ENCODE measurements at regions not wholly inside any gene's neighbourhood (a gene's known extent, or its start where the extent isn't known, plus 50 kb on each side); places are given as distances from the start of the nearest gene placed in this dataset.

GRCh38 chr16:72309001-72309400, 137.0 kb upstream of the PMFBP1 start:
- ChIA-PET POLR2A (ENCODE audit: partially characterized antibody) (no interaction called here), CTCF (ENCODE audit: partially characterized antibody) (no interaction called here)
- Histone ChIP-seq H3K4ac (replicated peaks; ENCODE audit: insufficient read length, low read depth, low read length) (no peak overlapping the region), H2BK20ac (ENCODE audit: low read length) (no peak overlapping the region), H2BK15ac (ENCODE audit: low read length) (no peak overlapping the region), H3K9ac (replicated peaks in 1 of 4; ENCODE audit: extremely low read depth in 1 of 4, low read depth in 3 of 4, low read length in 3 of 4) (no peak overlapping the region), H4K20me1 (replicated peaks in 1 of 2; ENCODE audit: control insufficient read depth in 1 of 2, insufficient read depth in 2 of 2, low read length in 2 of 2) (no peaks in the 10 kb centered on the region), H4K91ac (replicated peaks; ENCODE audit: insufficient read length, low read length) (no peak overlapping the region), H2BK120ac (replicated peaks; ENCODE audit: low read depth, low read length) (no peak overlapping the region), H3K23me2 (ENCODE audit: low read depth, low read length) (no peaks in the 10 kb centered on the region), H3K18ac (ENCODE audit: extremely low read depth, low read length) (no peak overlapping the region), H2AK5ac (ENCODE audit: low read depth, low read length) (no peak overlapping the region), H2BK5ac (ENCODE audit: low read depth, low read length) (no peak overlapping the region), H2AFZ (ENCODE audit: low read length) (no peak overlapping the region), H3K27me3 (replicated peaks in 1 of 4; ENCODE audit: control insufficient read depth in 3 of 4, extremely low read depth in 1 of 4, insufficient read depth in 3 of 4, low read length in 3 of 4) (no peaks in the 10 kb centered on the region), H3K27ac (ENCODE audit: low read depth, low read length) (no peak overlapping the region), H3K79me2 (ENCODE audit: control insufficient read depth in 1 of 2, insufficient read depth in 2 of 2, low read length in 2 of 2) (no peaks in the 10 kb centered on the region), H3K9me3 (ENCODE audit: insufficient read depth in 2 of 2, low read depth in 1 of 2, low read length in 1 of 2) (peaks cover 5 to 8% of the 10 kb centered on the region in 2 experiments; a peak in 1 of 4 replicates), H3K4me2 (ENCODE audit: insufficient read depth in 1 of 2, low read depth in 2 of 2, low read length in 2 of 2) (no peak overlapping the region), H3K23ac (ENCODE audit: insufficient read length) (no peak overlapping the region), H3K56ac (replicated peaks; ENCODE audit: insufficient read length, low read depth, low read length) (no peak overlapping the region), H3K79me1 (ENCODE audit: low read depth, low read length) (no peaks in the 10 kb centered on the region), H3K36me3 (ENCODE audit: control insufficient read depth in 2 of 4, insufficient read depth in 4 of 4, low read length in 3 of 4) (no peaks in the 10 kb centered on the region), H4K5ac (ENCODE audit: insufficient read length, low read depth, low read length) (no peak overlapping the region), H3K4me1 (replicated peaks in 1 of 4; ENCODE audit: control insufficient read depth in 3 of 4, insufficient read depth in 4 of 4, low read length in 3 of 4) (peaks cover 0 to 4% (median 2%) of the 10 kb centered on the region in 4 experiments; a peak in 2 of 7 replicates), H4K8ac (ENCODE audit: extremely low read depth, insufficient read depth, low read length) (no peak overlapping the region), H3K4me3 (ENCODE audit: extremely low read depth in 1 of 4, insufficient read depth in 2 of 4, low read depth in 3 of 4, low read length in 4 of 4) (no peak overlapping the region), H2BK12ac (ENCODE audit: low read depth, low read length) (no peak overlapping the region), H3K14ac (ENCODE audit: insufficient read length) (no peak overlapping the region)
- 81% methylated on average over 4 of the region's 4 CpGs; no CpG with 5 or more reads in 1 of the 2 experiments for WGBS, 2 experiments (ENCODE audit: extremely low coverage in 1 of 2, insufficient coverage in 1 of 2, insufficient read length in 1 of 2, insufficient replicate concordance in 2 of 2, low coverage in 1 of 2, low lambda C conversion rate in 2 of 2, missing lambda C conversion rate in 1 of 2)
- FAIRE-seq (no peak), DNase-seq (ENCODE audit: low read depth in 1 of 2, low spot score in 2 of 2) (no peak)
- TF ChIP-seq ATF2 (IDR thresholded peaks at IDR 0.05; ENCODE audit: low read length) (no peak), KDM1A (IDR thresholded peaks at IDR 0.05; ENCODE audit: borderline replicate concordance, low read length) (no peak), EP300 (IDR thresholded peaks at IDR 0.05; ENCODE audit: borderline replicate concordance in 1 of 2, low read depth in 2 of 2, low read length in 2 of 2) (no peak), CTBP2 (IDR thresholded peaks at IDR 0.05; ENCODE audit: borderline replicate concordance, insufficient read depth, insufficient read length, low read length) (no peak), TAF7 (optimal IDR thresholded peaks at IDR 0.05; ENCODE audit: borderline replicate concordance, low read depth, low read length) (no peak)
